GM18526 (cell line): ENCODE measurements at regions not wholly inside any gene's neighbourhood (a gene's known extent, or its start where the extent isn't known, plus 50 kb on each side); places are given as distances from the start of the nearest gene placed in this dataset.

Experiments
- POLR2A ChIP-seq: IDR thresholded peaks from 3 replicates; pipeline ENCODE4 v1.6.1; 2011; ENCODE audit not compliant: insufficient read length; ENCODE audit errors: extremely low read depth

GRCh38 chr13:73583331-73583730 is 524.5 kb downstream of the KLF5 start:
- no peak for TF ChIP-seq POLR2A

GRCh38 chr13:73580513-73581267 is 521.9 kb downstream of the KLF5 start:
- TF ChIP-seq POLR2A: no peak

GRCh38 chr13:73579574-73580274 is 520.9 kb downstream of the KLF5 start:
- TF ChIP-seq POLR2A: no peak

- TF ChIP-seq POLR2A: no peak
Observed at GRCh38 chr13:73578251-73578875, 519.6 kb downstream of the KLF5 start.

- TF ChIP-seq POLR2A: no peak
Observed at GRCh38 chr13:73576291-73576690, 517.5 kb downstream of the KLF5 start.

GRCh38 chr13:73572824-73573223 is 514.0 kb downstream of the KLF5 start:
- no peak for TF ChIP-seq POLR2A

GRCh38 chr13:73571376-73571775 is 512.6 kb downstream of the KLF5 start:
- TF ChIP-seq POLR2A: no peak

GRCh38 chr13:73556902-73557301 is 498.1 kb downstream of the KLF5 start:
- TF ChIP-seq POLR2A: no peak

GRCh38 chr13:73556128-73556527 is 497.3 kb downstream of the KLF5 start:
- TF ChIP-seq POLR2A: no peak

- TF ChIP-seq POLR2A: no peak
Observed at GRCh38 chr13:73551736-73552135, 492.9 kb downstream of the KLF5 start.

- no peak for TF ChIP-seq POLR2A
Observed at GRCh38 chr13:73549717-73550116, 490.9 kb downstream of the KLF5 start.

- no peak for TF ChIP-seq POLR2A
Observed at GRCh38 chr13:73548449-73548848, 489.6 kb downstream of the KLF5 start.

GRCh38 chr13:73547239-73547638 is 488.4 kb downstream of the KLF5 start:
- no peak for TF ChIP-seq POLR2A

GRCh38 chr13:73544175-73544574 is 485.4 kb downstream of the KLF5 start:
- TF ChIP-seq POLR2A: no peak

- TF ChIP-seq POLR2A: no peak
Observed at GRCh38 chr13:73542446-73542845, 483.6 kb downstream of the KLF5 start.

- no peak for TF ChIP-seq POLR2A
Observed at GRCh38 chr13:73536865-73537264, 478.1 kb downstream of the KLF5 start.

GRCh38 chr13:73535341-73535740 is 476.5 kb downstream of the KLF5 start:
- no peak for TF ChIP-seq POLR2A

- TF ChIP-seq POLR2A: no peak
Observed at GRCh38 chr13:73532987-73533510, 474.2 kb downstream of the KLF5 start.
